ENCODE measurements at regions not wholly inside any gene's neighbourhood (a gene's known extent, or its start where the extent isn't known, plus 50 kb on each side); places are given as distances from the start of the nearest gene placed in this dataset.

- Histone ChIP-seq H3K27ac (ENCODE audit: low read length) (no peak overlapping the region), H3K9me3 (ENCODE audit: low read length) (no peaks in the 10 kb centered on the region), H4K20me1 (ENCODE audit: low read length) (no peaks in the 10 kb centered on the region), H3K9me2 (replicated peaks; ENCODE audit: low read length) (no peaks in the 10 kb centered on the region), H3K79me2 (ENCODE audit: low read length) (no peaks in the 10 kb centered on the region), H3K4me2 (ENCODE audit: low read length) (no peak overlapping the region), H3F3A (ENCODE audit: low read length, unreplicated experiment) (no peaks in the 10 kb centered on the region), H3K27me3 (ENCODE audit: low read length) (no peaks in the 10 kb centered on the region), H3K36me3 (ENCODE audit: low read depth, low read length) (no peaks in the 10 kb centered on the region), H3K9ac (ENCODE audit: low read length) (no peak overlapping the region), H2AFZ (ENCODE audit: low read length) (no peak overlapping the region), H3K4me3 (ENCODE audit: low read length) (no peak overlapping the region), H3K4me1 (ENCODE audit: insufficient read depth, low read length) (no peaks in the 10 kb centered on the region)
- CTCF ChIA-PET = no interaction called here
- intact Hi-C loops (cut with micrococcal nuclease) = no loop called here
- no peak for TF ChIP-seq EZH2 (IDR thresholded peaks at IDR 0.05; ENCODE audit: low read length, unreplicated experiment)
- no peak for TF ChIP-seq CTCF (conservative IDR thresholded peaks at IDR 0.05; ENCODE audit: low read depth, low read length)
- TF ChIP-seq EZH2phosphoT487 (IDR thresholded peaks at IDR 0.05; ENCODE audit: borderline replicate concordance, low read length) = no peak
- POLR2A ChIA-PET (ENCODE audit: unreplicated experiment) = no interaction called here
- no TSS peak for BruUV-seq (replicated peaks)
- DNase-seq (no peak), ATAC-seq (no peak)
Observed at GRCh38 chr7:109318136-109318535, 748.5 kb downstream of the DNAJB9 start.

- Histone ChIP-seq H3K9me3 (ENCODE audit: low read length) (no peaks in the 10 kb centered on the region), H3K9me2 (replicated peaks; ENCODE audit: low read length) (no peaks in the 10 kb centered on the region), H3K27ac (ENCODE audit: low read length) (no peak overlapping the region), H4K20me1 (ENCODE audit: low read length) (no peaks in the 10 kb centered on the region), H3K9ac (ENCODE audit: low read length) (no peak overlapping the region), H3K4me1 (ENCODE audit: insufficient read depth, low read length) (no peaks in the 10 kb centered on the region), H3K4me3 (ENCODE audit: low read length) (no peak overlapping the region), H3K4me2 (ENCODE audit: low read length) (no peak overlapping the region), H3K79me2 (ENCODE audit: low read length) (no peaks in the 10 kb centered on the region), H3K36me3 (ENCODE audit: low read depth, low read length) (no peaks in the 10 kb centered on the region), H3K27me3 (ENCODE audit: low read length) (no peaks in the 10 kb centered on the region), H2AFZ (ENCODE audit: low read length) (no peak overlapping the region), H3F3A (ENCODE audit: low read length, unreplicated experiment) (no peaks in the 10 kb centered on the region)
- ChIA-PET POLR2A (ENCODE audit: unreplicated experiment) (no interaction called here), CTCF (no interaction called here)
- DNase-seq (no peak), ATAC-seq (no peak)
- intact Hi-C loops (cut with micrococcal nuclease) = no loop called here
- BruUV-seq (replicated peaks) = no TSS peak
- no peak for TF ChIP-seq CTCF (conservative IDR thresholded peaks at IDR 0.05; ENCODE audit: low read depth, low read length)
- TF ChIP-seq EZH2phosphoT487 (IDR thresholded peaks at IDR 0.05; ENCODE audit: borderline replicate concordance, low read length) = no peak
- TF ChIP-seq EZH2 (IDR thresholded peaks at IDR 0.05; ENCODE audit: low read length, unreplicated experiment) = no peak
Observed at GRCh38 chr7:109322833-109323232, 753.2 kb downstream of the DNAJB9 start.

DNA sequence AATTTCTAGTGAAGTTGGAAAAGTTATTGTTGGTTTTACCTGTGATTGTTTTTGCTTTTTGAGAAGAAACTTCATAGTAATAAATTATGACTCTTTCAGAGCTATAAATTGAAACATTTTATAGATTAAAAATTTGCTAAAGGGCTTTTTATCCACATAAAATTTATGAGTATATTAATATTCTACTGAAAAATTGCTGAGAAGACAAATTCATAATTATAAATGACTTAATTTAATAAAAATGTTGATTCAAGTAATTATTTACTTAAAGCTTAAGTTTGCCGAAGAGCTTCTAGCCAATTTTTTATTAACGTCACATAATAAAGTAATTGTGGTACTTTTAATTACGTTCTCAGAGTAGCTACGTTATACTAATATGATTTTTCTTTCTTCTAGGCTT is 761.7 kb downstream of the DNAJB9 start:
- intact Hi-C loops (cut with micrococcal nuclease) = no loop called here
- ChIA-PET POLR2A (ENCODE audit: unreplicated experiment) (interaction anchor here (0.5 to 0.7 kb wide), 2 partner anchors 12 to 16 kb away, joined by 3 to 4 read pairs; no protein-coding TSS in a partner anchor), CTCF (no interaction called here)
- Histone ChIP-seq H3K9me3 (ENCODE audit: low read length) (no peaks in the 10 kb centered on the region; the same call in 1 of the 2 replicates), H3K27me3 (ENCODE audit: low read length) (no peaks in the 10 kb centered on the region), H3K4me1 (ENCODE audit: insufficient read depth, low read length) (no peaks in the 10 kb centered on the region), H2AFZ (ENCODE audit: low read length) (no peak overlapping the region), H4K20me1 (ENCODE audit: low read length) (no peaks in the 10 kb centered on the region), H3K4me3 (ENCODE audit: low read length) (no peak overlapping the region), H3K9ac (ENCODE audit: low read length) (no peak overlapping the region), H3K36me3 (ENCODE audit: low read depth, low read length) (no peaks in the 10 kb centered on the region), H3F3A (ENCODE audit: low read length, unreplicated experiment) (no peaks in the 10 kb centered on the region), H3K79me2 (ENCODE audit: low read length) (no peaks in the 10 kb centered on the region), H3K4me2 (ENCODE audit: low read length) (no peak overlapping the region), H3K27ac (ENCODE audit: low read length) (no peak overlapping the region), H3K9me2 (replicated peaks; ENCODE audit: low read length) (no peaks in the 10 kb centered on the region)
- ATAC-seq (no peak), DNase-seq (no peak)
- BruUV-seq (replicated peaks) = no TSS peak
- TF ChIP-seq CTCF (conservative IDR thresholded peaks at IDR 0.05; ENCODE audit: low read depth, low read length) (no peak), EZH2 (IDR thresholded peaks at IDR 0.05; ENCODE audit: low read length, unreplicated experiment) (no peak), EZH2phosphoT487 (IDR thresholded peaks at IDR 0.05; ENCODE audit: borderline replicate concordance, low read length) (no peak)

Data from PC-3 (cell line).